Testis (tissue), 2 donors: ENCODE measurements at regions not wholly inside any gene's neighbourhood (a gene's known extent, or its start where the extent isn't known, plus 50 kb on each side); places are given as distances from the start of the nearest gene placed in this dataset.

Experiments used
- DNase-seq: peaks from one replicate; pipeline ENCODE4 v3.0.0-alpha.2; 2019
- H3K27ac ChIP-seq, 2 donors: fragments of 200-600 bp; sonication (generic); one replicate each; pipeline ENCODE4 v1.5.1; 2019
- H3K27me3 ChIP-seq: fragments of 200-600 bp; sonication (generic); one replicate; pipeline ENCODE4 v1.5.1; 2019
- H3K36me3 ChIP-seq: fragments of 200-600 bp; sonication (generic); one replicate; pipeline ENCODE4 v1.5.1; 2017; ENCODE audit warnings: low read depth; ENCODE audit errors: missing control alignments
- H3K4me1 ChIP-seq: fragments of 200-600 bp; sonication (generic); one replicate; pipeline ENCODE4 v1.5.1; 2019
- H3K4me3 ChIP-seq, 2 donors: fragments of 200-600 bp; sonication (generic); one replicate each; pipeline ENCODE4 v1.5.1; 2017 to 2019
- H3K9me3 ChIP-seq: fragments of 200-600 bp; sonication (generic); one replicate; pipeline ENCODE4 v1.5.1; 2017
- CTCF ChIP-seq, 3 experiments: fragments of 450-650 bp in 2 of 3; fragments of 200-600 bp in 1 of 3; sonication (generic) in 1 of 3; IDR thresholded peaks; one replicate each; pipeline ENCODE4 v1.5.1; 2016 to 2019; ENCODE audit warnings: antibody characterized with exemption in 3 of 3, mild to moderate bottlenecking in 2 of 3, moderate library complexity in 1 of 3
- POLR2A ChIP-seq: fragments of 450-650 bp; IDR thresholded peaks from one replicate; pipeline ENCODE4 v1.6.1; 2017; ENCODE audit warnings: antibody characterized with exemption, mild to moderate bottlenecking, moderate library complexity
- WGBS, 2 donors: methylation state at CpG; one replicate each; pipeline ENCODE4 v1.1.5; 2018; 5-methylcytosine and 5-hydroxymethylcytosine counted together
- intact Hi-C: fragments of 100-400 bp; cut with DNase I; formaldehyde crosslinking; loops from one replicate; pipeline ENCODE4 v1.15.1; 2023; ENCODE audit warnings: low total_unique reads

GRCh38 chr18:60755134-60755533 lies 382.6 kb upstream of the MC4R start:
- 76 to 79% methylated on average over 5 of the region's 5 CpGs for WGBS, 2 donors

GRCh38 chr18:60775978-60776377 lies 403.4 kb upstream of the MC4R start:
- no peaks in the 10 kb centered on the region for H3K9me3 ChIP-seq
- WGBS, 2 donors: 88 to 96% methylated on average over 1 of the region's 1 CpG
- DNase-seq: no peak
- H3K27me3 ChIP-seq: no peaks in the 10 kb centered on the region
- no peaks in the 10 kb centered on the region for H3K4me1 ChIP-seq
- intact Hi-C loops: no loop called here
- H3K36me3 ChIP-seq: no peaks in the 10 kb centered on the region
- no peak for TF ChIP-seq POLR2A
- TF ChIP-seq CTCF (IDR thresholded peaks at IDR 0.05): no peak
- no peak overlapping the region for H3K4me3 ChIP-seq
- no peak overlapping the region for H3K27ac ChIP-seq

More at GRCh38 chr18:60755134-60755533, 382.6 kb upstream of the MC4R start:
- intact Hi-C loops: no loop called here
- Histone ChIP-seq H3K27ac (no peak overlapping the region), H3K36me3 (no peaks in the 10 kb centered on the region), H3K27me3 (no peaks in the 10 kb centered on the region), H3K4me1 (no peaks in the 10 kb centered on the region), H3K4me3 (no peak overlapping the region), H3K9me3 (no peaks in the 10 kb centered on the region)
- TF ChIP-seq POLR2A (no peak), CTCF (IDR thresholded peaks at IDR 0.05) (no peak)
- no peak for DNase-seq

GRCh38 chr18:60784161-60784560 lies 411.6 kb upstream of the MC4R start:
- H3K9me3 ChIP-seq: no peaks in the 10 kb centered on the region
- 86 to 100% methylated on average over 1 of the region's 1 CpG for WGBS, 2 donors

GRCh38 chr18:60794802-60795201 lies 422.2 kb upstream of the MC4R start:
- WGBS, 2 donors: 63 to 81% methylated on average over 5 of the region's 5 CpGs
- intact Hi-C loops: no loop called here
- TF ChIP-seq POLR2A (no peak), CTCF (IDR thresholded peaks at IDR 0.05) (no peak)
- H3K27me3 ChIP-seq: no peaks in the 10 kb centered on the region
- H3K36me3 ChIP-seq: no peaks in the 10 kb centered on the region
- DNase-seq: no peak
- H3K9me3 ChIP-seq: no peaks in the 10 kb centered on the region
- H3K27ac ChIP-seq: no peak overlapping the region
- H3K4me1 ChIP-seq: no peaks in the 10 kb centered on the region
- H3K4me3 ChIP-seq: no peak overlapping the region

More at GRCh38 chr18:60784161-60784560, 411.6 kb upstream of the MC4R start:
- TF ChIP-seq POLR2A (no peak), CTCF (IDR thresholded peaks at IDR 0.05) (no peak)
- no peaks in the 10 kb centered on the region for H3K36me3 ChIP-seq
- intact Hi-C loops: no loop called here
- DNase-seq: no peak
- H3K27ac ChIP-seq: no peak overlapping the region
- H3K4me1 ChIP-seq: no peaks in the 10 kb centered on the region
- H3K4me3 ChIP-seq: no peak overlapping the region
- no peaks in the 10 kb centered on the region for H3K27me3 ChIP-seq

GRCh38 chr18:60804415-60804814 lies 431.8 kb upstream of the MC4R start:
- Histone ChIP-seq H3K4me1 (no peaks in the 10 kb centered on the region), H3K9me3 (no peaks in the 10 kb centered on the region), H3K36me3 (no peaks in the 10 kb centered on the region), H3K27me3 (no peaks in the 10 kb centered on the region), H3K4me3 (no peak overlapping the region), H3K27ac (no peak overlapping the region)
- intact Hi-C loops: no loop called here
- WGBS, 2 donors: 82 to 93% methylated on average over 3 of the region's 3 CpGs
- DNase-seq: no peak
- TF ChIP-seq CTCF (IDR thresholded peaks at IDR 0.05) (no peak), POLR2A (no peak)
